Fibroblast of mammary gland (primary cell): ENCODE measurements at regions not wholly inside any gene's neighbourhood (a gene's known extent, or its start where the extent isn't known, plus 50 kb on each side); places are given as distances from the start of the nearest gene placed in this dataset.
"Not testable (repeated sequence)": the region's sequence is repeated elsewhere in the genome, so short reads cannot be mapped to it uniquely, and the experiment has no call there.

Source experiments
- DNase-seq: peaks from one replicate; pipeline ENCODE4 v3.0.0-alpha.2; 2010; ENCODE audit warnings: low read depth
- H3K4me3 ChIP-seq: 2 replicates; pipeline ENCODE4 v1.5.1; 2011; ENCODE audit warnings: low read depth, mild to moderate bottlenecking, low read length, moderate library complexity; ENCODE audit not compliant: control insufficient read depth
- CTCF ChIP-seq: conservative IDR thresholded peaks from 2 replicates; pipeline ENCODE4 v1.5.1; 2011; ENCODE audit warnings: low read depth, low read length, inconsistent platforms; ENCODE audit not compliant: control insufficient read depth, insufficient read depth

GRCh38 chr6:166848979-166849748 is 107.2 kb downstream of the RNASET2 start:
- DNase-seq: no peak
- H3K4me3 ChIP-seq: no peak overlapping the region
- no peak for TF ChIP-seq CTCF

- DNase-seq, H3K4me3 ChIP-seq: not testable (repeated sequence)
Observed at GRCh38 chr6:166846446-166847142, 109.8 kb downstream of the RNASET2 start.

- DNase-seq: no peak
- TF ChIP-seq CTCF: no peak
- H3K4me3 ChIP-seq: no peak overlapping the region
Observed at GRCh38 chr6:166842607-166843006, 113.7 kb downstream of the RNASET2 start.

DNA sequence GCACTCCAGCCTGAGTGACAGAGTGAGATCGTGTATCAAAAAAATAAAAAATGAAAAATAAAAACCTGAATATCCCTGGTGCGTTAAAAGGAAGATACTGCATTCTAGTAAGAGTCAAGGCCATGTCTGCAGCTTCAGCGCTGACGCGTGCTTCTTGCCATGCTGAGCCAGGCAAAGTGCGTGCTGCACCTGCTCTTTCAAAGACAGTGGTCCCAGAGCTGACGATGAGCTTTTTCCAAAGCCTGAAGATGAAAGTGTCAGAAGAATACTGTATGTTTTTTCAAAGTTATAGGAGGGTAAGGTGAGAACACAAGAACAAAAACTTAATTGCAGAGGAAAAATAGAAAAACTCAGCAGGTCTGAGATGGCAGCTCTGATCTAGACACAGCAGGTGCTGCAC is 115.1 kb downstream of the RNASET2 start:
- TF ChIP-seq CTCF: no peak
- no peak for DNase-seq
- no peak overlapping the region for H3K4me3 ChIP-seq

- no peak for TF ChIP-seq CTCF
- DNase-seq: no peak
- H3K4me3 ChIP-seq: no peak overlapping the region
Observed at GRCh38 chr6:166839569-166839968, 116.8 kb downstream of the RNASET2 start.

- no peak overlapping the region for H3K4me3 ChIP-seq
- no peak for TF ChIP-seq CTCF
- no peak for DNase-seq
Observed at GRCh38 chr6:166838987-166839386, 117.4 kb downstream of the RNASET2 start.
